HCT116 (cell line): ENCODE measurements at regions not wholly inside any gene's neighbourhood (a gene's known extent, or its start where the extent isn't known, plus 50 kb on each side); places are given as distances from the start of the nearest gene placed in this dataset.

ENCODE experiments used
- ATAC-seq: fragments of 200-7000 bp; cut with Tn5 transposase; 2 replicates; pipeline ENCODE4 v1.9.1; 2020; ENCODE audit warnings: mild to moderate bottlenecking, moderate library complexity
- BruUV-seq: library from RNA; stranded (reverse); fragments of 400-500 nt; replicated peaks from 2 replicates; lab custom pipeline; 2021; lab: Mats Ljungman, UMichigan
- CTCF ChIA-PET: fragments of 300-600 bp; sonication (Branson Sonifier 250); formaldehyde crosslinking; loops from one replicate; lab custom pipeline; 2021; ENCODE audit warnings: antibody characterized with exemption; lab: Charles Lee
- POLR2A ChIA-PET: fragments of 300-600, 350-600 bp; sonication (Branson Sonifier 250); formaldehyde crosslinking; loops from one replicate; lab custom pipeline; 2021; ENCODE audit warnings: antibody characterized with exemption; lab: Charles Lee
- RAD21 ChIA-PET, 2 experiments: fragments of 300-600 bp; sonication (Branson Sonifier 250); formaldehyde crosslinking; loops; one replicate each; lab custom pipeline; 2023; ENCODE audit warnings: low total read pairs in 2 of 2; ENCODE audit not compliant: uncharacterized antibody in 2 of 2, unreplicated experiment in 2 of 2, low non-redundant PET in 1 of 2; lab: Charles Lee
- DNase-seq: peaks from one replicate; pipeline ENCODE4 v3.0.0-alpha.2; 2010; ENCODE audit warnings: low read depth, low spot score
- H2AFZ ChIP-seq: fragments of 200-600 bp; shearing (Covaris generic), sonication (generic); 2 replicates; pipeline ENCODE4 v1.6.1; 2017; ENCODE audit warnings: low read depth, mixed run types, mixed read lengths, antibody characterized with exemption, low read length; ENCODE audit not compliant: poor library complexity, severe bottlenecking
- H3K27ac ChIP-seq: 2 replicates; pipeline ENCODE4 v1.5.1; 2012; ENCODE audit warnings: low read depth, low read length
- H3K27me3 ChIP-seq: fragments of 200-600 bp; sonication (generic); 2 replicates; pipeline ENCODE4 v1.6.1; 2016; ENCODE audit warnings: mixed run types, low read length, mixed read lengths; ENCODE audit not compliant: insufficient read depth
- H3K36me3 ChIP-seq, 2 experiments: fragments of 200-500 bp in 1 of 2; fragments of 200-600 bp in 1 of 2; sonication (Bioruptor generic) in 1 of 2; sonication (generic) in 1 of 2; 2 replicates each; pipeline versions ENCODE4 v1.5.1 to v1.6.1; 2014 to 2016; ENCODE audit warnings: low read length in 2 of 2, inconsistent platforms in 1 of 2, mixed read lengths in 1 of 2, mixed run types in 1 of 2; ENCODE audit not compliant: insufficient read depth in 2 of 2, control insufficient read depth in 1 of 2
- H3K4me1 ChIP-seq, 2 experiments: fragments of 200-600 bp in 1 of 2; sonication (generic) in 1 of 2; 2 replicates each; pipeline versions ENCODE4 v1.5.1 to v1.6.1; 2012 to 2017; ENCODE audit warnings: low read length in 2 of 2, inconsistent platforms in 1 of 2, mild to moderate bottlenecking in 1 of 2, mixed read lengths in 1 of 2, mixed run types in 1 of 2, moderate library complexity in 1 of 2; ENCODE audit not compliant: insufficient read depth in 2 of 2, control insufficient read depth in 1 of 2
- H3K4me2 ChIP-seq: fragments of 200-600 bp; sonication (generic); 2 replicates; pipeline ENCODE4 v1.6.1; 2017; ENCODE audit warnings: mixed run types, low read length, mixed read lengths
- H3K4me3 ChIP-seq, 2 experiments: fragments of 200-600 bp in 1 of 2; sonication (generic) in 1 of 2; replicated peaks in 1 of 2; 2 replicates each; pipeline ENCODE4 v1.5.1; 2011 to 2016; ENCODE audit warnings: low read length in 2 of 2, control low read depth in 1 of 2, low read depth in 1 of 2, mild to moderate bottlenecking in 1 of 2, mixed read lengths in 1 of 2, mixed run types in 1 of 2
- H3K79me2 ChIP-seq: fragments of 200-600 bp; sonication (generic); 2 replicates; pipeline ENCODE4 v1.6.1; 2017; ENCODE audit warnings: mild to moderate bottlenecking, mixed run types, low read length, moderate library complexity, mixed read lengths; ENCODE audit not compliant: insufficient read depth
- H3K9ac ChIP-seq: fragments of 200-600 bp; sonication (generic); 2 replicates; pipeline ENCODE4 v1.6.1; 2016; ENCODE audit warnings: low read length, mixed read lengths
- H3K9me2 ChIP-seq: fragments of 200-600 bp; sonication (generic), shearing (Covaris generic); 2 replicates; pipeline ENCODE4 v1.6.1; 2017; ENCODE audit warnings: mixed run types, mild to moderate bottlenecking, moderate library complexity; ENCODE audit not compliant: insufficient read depth
- H3K9me3 ChIP-seq, 2 experiments: fragments of 200-500 bp in 1 of 2; fragments of 200-600 bp in 1 of 2; sonication (Bioruptor generic) in 1 of 2; sonication (generic) in 1 of 2; 2 replicates each; pipeline ENCODE4 v1.6.1; 2014 to 2017; ENCODE audit warnings: low read length in 2 of 2, mixed read lengths in 2 of 2, inconsistent platforms in 1 of 2, low read depth in 1 of 2, mild to moderate bottlenecking in 1 of 2, mixed run types in 1 of 2, moderate library complexity in 1 of 2; ENCODE audit not compliant: control insufficient read depth in 1 of 2, insufficient read depth in 1 of 2
- H4K20me1 ChIP-seq: fragments of 200-600 bp; sonication (generic), shearing (Covaris generic); 2 replicates; pipeline ENCODE4 v1.6.1; 2017; ENCODE audit warnings: mixed run types, mild to moderate bottlenecking, moderate library complexity; ENCODE audit not compliant: insufficient read depth
- ATF3 ChIP-seq: IDR thresholded peaks from 2 replicates; pipeline ENCODE4 v1.6.1; 2012
- CBX3 ChIP-seq: IDR thresholded peaks from 2 replicates; pipeline ENCODE4 v1.6.1; 2012; ENCODE audit warnings: low read depth
- CEBPB ChIP-seq: IDR thresholded peaks from 2 replicates; pipeline ENCODE4 v1.6.1; 2012; ENCODE audit warnings: low read depth
- CTCF ChIP-seq, 3 experiments: fragments of 200-600 bp in 1 of 3; sonication (generic) in 1 of 3; IDR thresholded peaks in 2 of 3; conservative IDR thresholded peaks in 1 of 3; 2 replicates each; pipeline ENCODE4 v1.5.1; 2012 to 2017; ENCODE audit warnings: low read depth in 2 of 3, low read length in 2 of 3, antibody characterized with exemption in 1 of 3, borderline replicate concordance in 1 of 3, control low read depth in 1 of 3, mild to moderate bottlenecking in 1 of 3, mixed read lengths in 1 of 3, mixed run types in 1 of 3, moderate library complexity in 1 of 3; ENCODE audit not compliant: insufficient read depth in 1 of 3
- EGR1 ChIP-seq: IDR thresholded peaks from 2 replicates; pipeline ENCODE4 v1.6.1; 2012; ENCODE audit warnings: low read depth
- ELF1 ChIP-seq: IDR thresholded peaks from 2 replicates; pipeline ENCODE4 v1.6.1; 2012; ENCODE audit warnings: low read depth, borderline replicate concordance
- EZH2phosphoT487 ChIP-seq: fragments of 200-600 bp; IDR thresholded peaks from 2 replicates; pipeline ENCODE4 v1.6.1; 2018; ENCODE audit warnings: antibody characterized with exemption, borderline replicate concordance
- FOSL1 ChIP-seq: IDR thresholded peaks from 2 replicates; pipeline ENCODE4 v1.6.1; 2012; ENCODE audit warnings: low read depth
- JUND ChIP-seq: IDR thresholded peaks from 2 replicates; pipeline ENCODE4 v1.6.1; 2012
- MAX ChIP-seq: IDR thresholded peaks from 2 replicates; pipeline ENCODE4 v1.6.1; 2012
- POLR2A ChIP-seq: IDR thresholded peaks from 2 replicates; pipeline ENCODE4 v1.7.0; 2011; ENCODE audit warnings: borderline replicate concordance; ENCODE audit not compliant: insufficient read depth, insufficient read length; ENCODE audit errors: extremely low read depth
- POLR2AphosphoS5 ChIP-seq: IDR thresholded peaks from 2 replicates; pipeline ENCODE4 v1.6.1; 2011; ENCODE audit warnings: mild to moderate bottlenecking, low read depth, low read length, moderate library complexity
- RAD21 ChIP-seq: IDR thresholded peaks from 2 replicates; pipeline ENCODE4 v1.6.1; 2012; ENCODE audit warnings: low read depth, mild to moderate bottlenecking
- REST ChIP-seq: IDR thresholded peaks from 2 replicates; pipeline ENCODE4 v1.6.1; 2012; ENCODE audit warnings: low read depth
- SIN3A ChIP-seq: IDR thresholded peaks from 2 replicates; pipeline ENCODE4 v1.6.1; 2012; ENCODE audit warnings: low read depth
- SRF ChIP-seq: IDR thresholded peaks from 2 replicates; pipeline ENCODE4 v1.6.1; 2012; ENCODE audit warnings: low read depth
- YY1 ChIP-seq: IDR thresholded peaks from 2 replicates; pipeline ENCODE4 v1.6.1; 2011; ENCODE audit warnings: low read length, low read depth, moderate library complexity, mild to moderate bottlenecking; ENCODE audit not compliant: insufficient replicate concordance; ENCODE audit errors: extremely low read depth
- ZBTB33 ChIP-seq: IDR thresholded peaks from 2 replicates; pipeline ENCODE4 v1.6.1; 2011; ENCODE audit warnings: mild to moderate bottlenecking, low read length, moderate library complexity; ENCODE audit not compliant: insufficient replicate concordance; ENCODE audit errors: extremely low read depth
- ZNF274 ChIP-seq: fragments of 200-500 bp; sonication (Bioruptor generic); IDR thresholded peaks from 2 replicates; pipeline ENCODE4 v1.6.1; 2014; ENCODE audit warnings: mild to moderate bottlenecking, low read depth, low read length, inconsistent platforms
- intact Hi-C: fragments of 100-400 bp; cut with micrococcal nuclease; formaldehyde crosslinking; loops from 2 replicates; pipeline ENCODE4 v1.10.0; 2022

- ChIA-PET RAD21 (no interaction called here), CTCF (interaction anchor here (1.1 kb wide), 1 partner anchor 337 kb away, joined by 3 read pairs; no protein-coding TSS in a partner anchor), POLR2A (no interaction called here)
- ATAC-seq (no peak), DNase-seq (no peak)
- Histone ChIP-seq H4K20me1 (no peaks in the 10 kb centered on the region), H3K27ac (no peak overlapping the region), H3K9me2 (no peaks in the 10 kb centered on the region), H2AFZ (no peak overlapping the region), H3K36me3 (no peaks in the 10 kb centered on the region), H3K27me3 (no peaks in the 10 kb centered on the region), H3K4me3 (no peak overlapping the region), H3K79me2 (no peaks in the 10 kb centered on the region), H3K9me3 (no peaks in the 10 kb centered on the region), H3K9ac (no peak overlapping the region), H3K4me2 (no peak overlapping the region), H3K4me1 (peaks cover 7 to 39% of the 10 kb centered on the region in 2 experiments; a peak in 3 of 4 replicates)
- no TSS peak for BruUV-seq
- intact Hi-C loops = no loop called here
- TF ChIP-seq POLR2A (no peak), ZNF274 (no peak), ZBTB33 (no peak), SIN3A (no peak), SRF (no peak), MAX (no peak), CTCF (IDR thresholded peaks at IDR 0.05 in 2 of 3, conservative IDR thresholded peaks at IDR 0.05 in 1 of 3; ENCODE audit: borderline replicate concordance in 1 of 3, insufficient read depth in 1 of 3, low read depth in 2 of 3, low read length in 2 of 3) (no peak), EZH2phosphoT487 (no peak), FOSL1 (no peak), POLR2AphosphoS5 (no peak), RAD21 (no peak), YY1 (no peak), EGR1 (no peak), JUND (no peak), CEBPB (no peak), ATF3 (no peak), REST (no peak), ELF1 (no peak), CBX3 (no peak)
These were observed 250.0 kb downstream of the KLF6 start for GRCh38 chr10:3535001-3535400.
